OCI-LY3 (cell line): ENCODE measurements at regions not wholly inside any gene's neighbourhood (a gene's known extent, or its start where the extent isn't known, plus 50 kb on each side); places are given as distances from the start of the nearest gene placed in this dataset.

ENCODE experiments used
- CTCF ChIP-seq: fragments of 200-600, 300-600 bp; sonication (generic); IDR thresholded peaks from 2 replicates; pipeline ENCODE4 v1.5.1; 2014; ENCODE audit warnings: antibody characterized with exemption, low read length, low read depth
- EZH2phosphoT487 ChIP-seq: fragments of 200-600 bp; shearing (Covaris generic); IDR thresholded peaks from 2 replicates; pipeline ENCODE4 v1.6.1; 2018; ENCODE audit warnings: antibody characterized with exemption, mixed run types, low read depth

- TF ChIP-seq CTCF (no peak), EZH2phosphoT487 (no peak)
Observed at GRCh38 chr5:43774881-43775399, 172.0 kb downstream of the NNT start.
